ENCODE measurements at regions not wholly inside any gene's neighbourhood (a gene's known extent, or its start where the extent isn't known, plus 50 kb on each side); places are given as distances from the start of the nearest gene placed in this dataset.

DNA sequence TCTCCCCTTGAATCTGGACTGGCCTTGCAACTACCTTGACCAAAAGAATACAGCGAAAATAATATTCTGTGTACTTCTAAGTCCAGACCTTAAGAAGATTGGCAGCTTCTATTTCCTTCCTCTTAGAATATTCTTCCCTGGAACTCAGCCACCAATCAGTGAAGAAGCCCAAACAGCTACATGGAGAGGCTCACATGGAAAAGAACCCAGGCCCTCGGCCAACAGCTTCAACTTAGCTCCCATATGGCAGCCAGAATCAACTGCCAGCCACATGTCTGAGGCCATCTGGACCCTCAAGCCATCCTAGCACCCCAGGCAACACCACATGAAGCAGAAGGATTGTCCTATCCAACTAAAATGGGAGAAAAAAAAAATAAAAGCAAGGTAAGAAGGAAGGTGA is 178.8 kb downstream of the IBTK start:
- H3K9me3 ChIP-seq (ENCODE audit: control insufficient read depth, insufficient read depth, low read length): no peaks in the 10 kb centered on the region
- H3K27me3 ChIP-seq (ENCODE audit: control insufficient read depth, insufficient read depth, low read length): no peaks in the 10 kb centered on the region
- TF ChIP-seq, protein P1, sequence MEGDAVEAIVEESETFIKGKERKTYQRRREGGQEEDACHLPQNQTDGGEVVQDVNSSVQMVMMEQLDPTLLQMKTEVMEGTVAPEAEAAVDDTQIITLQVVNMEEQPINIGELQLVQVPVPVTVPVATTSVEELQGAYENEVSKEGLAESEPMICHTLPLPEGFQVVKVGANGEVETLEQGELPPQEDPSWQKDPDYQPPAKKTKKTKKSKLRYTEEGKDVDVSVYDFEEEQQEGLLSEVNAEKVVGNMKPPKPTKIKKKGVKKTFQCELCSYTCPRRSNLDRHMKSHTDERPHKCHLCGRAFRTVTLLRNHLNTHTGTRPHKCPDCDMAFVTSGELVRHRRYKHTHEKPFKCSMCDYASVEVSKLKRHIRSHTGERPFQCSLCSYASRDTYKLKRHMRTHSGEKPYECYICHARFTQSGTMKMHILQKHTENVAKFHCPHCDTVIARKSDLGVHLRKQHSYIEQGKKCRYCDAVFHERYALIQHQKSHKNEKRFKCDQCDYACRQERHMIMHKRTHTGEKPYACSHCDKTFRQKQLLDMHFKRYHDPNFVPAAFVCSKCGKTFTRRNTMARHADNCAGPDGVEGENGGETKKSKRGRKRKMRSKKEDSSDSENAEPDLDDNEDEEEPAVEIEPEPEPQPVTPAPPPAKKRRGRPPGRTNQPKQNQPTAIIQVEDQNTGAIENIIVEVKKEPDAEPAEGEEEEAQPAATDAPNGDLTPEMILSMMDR (IDR thresholded peaks at IDR 0.05; ENCODE audit: low read depth, low read length): no peak
- no peak for DNase-seq (ENCODE audit: low read depth, low spot score)
- H3K4me3 ChIP-seq (ENCODE audit: low read depth, low read length): no peak overlapping the region
- ChIA-PET CTCF (no interaction called here), POLR2A (no interaction called here)
- H3K27ac ChIP-seq (ENCODE audit: low read depth, low read length): no peak overlapping the region

DNA sequence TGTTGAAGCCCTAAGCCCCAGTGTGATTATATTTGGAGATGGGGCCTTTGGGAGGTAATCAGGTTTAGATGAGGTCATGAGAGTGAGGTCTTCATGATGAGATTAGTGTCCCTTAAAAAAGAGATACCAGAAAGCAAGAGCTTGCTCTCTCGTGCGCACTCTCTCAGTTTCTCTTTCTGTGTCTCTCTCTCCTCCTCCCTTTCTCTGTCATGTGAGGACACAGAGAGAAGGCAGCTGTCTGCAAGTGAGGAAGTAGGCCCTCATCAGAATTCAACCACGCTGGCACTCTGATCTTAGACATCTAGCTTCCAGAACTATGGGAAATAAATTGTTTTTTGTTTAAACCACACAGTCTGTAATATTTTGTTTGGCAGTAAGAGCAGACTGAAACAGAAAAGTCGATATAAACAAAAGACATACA is 180.5 kb downstream of the IBTK start:
- DNase-seq (ENCODE audit: low read depth, low spot score): no peak
- Histone ChIP-seq H3K4me3 (ENCODE audit: low read depth, low read length) (no peak overlapping the region), H3K27ac (ENCODE audit: low read depth, low read length) (no peak overlapping the region), H3K27me3 (ENCODE audit: control insufficient read depth, insufficient read depth, low read length) (no peaks in the 10 kb centered on the region), H3K9me3 (ENCODE audit: control insufficient read depth, insufficient read depth, low read length) (no peaks in the 10 kb centered on the region)
- TF ChIP-seq, protein P1 (IDR thresholded peaks at IDR 0.05; ENCODE audit: low read depth, low read length): no peak
- ChIA-PET CTCF (interaction anchor here (1.3 kb wide), 1 partner anchor 27 kb away, joined by 6 read pairs; no protein-coding TSS in a partner anchor), POLR2A (no interaction called here)

DNA sequence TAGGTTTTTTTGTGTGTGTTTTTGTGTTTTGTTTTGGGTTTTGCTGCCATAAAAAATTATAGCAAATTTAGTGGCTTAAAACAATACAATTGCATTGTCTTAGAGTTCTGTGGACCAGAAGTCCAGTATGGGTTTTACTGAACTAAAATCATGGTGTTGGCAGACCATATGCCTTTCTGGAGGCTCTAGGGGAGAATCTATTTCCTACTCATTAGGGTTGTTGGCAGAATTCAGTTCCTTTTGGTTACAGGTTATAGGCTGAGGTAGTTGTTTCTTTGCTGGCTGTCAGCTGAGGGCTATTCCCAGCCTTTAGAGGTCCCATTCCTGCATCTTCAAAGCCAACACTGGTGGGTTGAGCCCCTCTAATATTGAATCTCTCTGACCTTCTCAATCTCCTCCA is 181.3 kb downstream of the IBTK start:
- CTCF ChIA-PET: interaction anchor here (1.3 kb wide), 1 partner anchor 26 kb away, joined by 6 read pairs; no protein-coding TSS in a partner anchor
- Histone ChIP-seq H3K4me3 (ENCODE audit: low read depth, low read length) (no peak overlapping the region), H3K27ac (ENCODE audit: low read depth, low read length) (no peak overlapping the region), H3K9me3 (ENCODE audit: control insufficient read depth, insufficient read depth, low read length) (no peaks in the 10 kb centered on the region), H3K27me3 (ENCODE audit: control insufficient read depth, insufficient read depth, low read length) (no peaks in the 10 kb centered on the region)
- POLR2A ChIA-PET: no interaction called here
- DNase-seq (ENCODE audit: low read depth, low spot score): no peak
- TF ChIP-seq, protein P1 (IDR thresholded peaks at IDR 0.05; ENCODE audit: low read depth, low read length): no peak

DNA sequence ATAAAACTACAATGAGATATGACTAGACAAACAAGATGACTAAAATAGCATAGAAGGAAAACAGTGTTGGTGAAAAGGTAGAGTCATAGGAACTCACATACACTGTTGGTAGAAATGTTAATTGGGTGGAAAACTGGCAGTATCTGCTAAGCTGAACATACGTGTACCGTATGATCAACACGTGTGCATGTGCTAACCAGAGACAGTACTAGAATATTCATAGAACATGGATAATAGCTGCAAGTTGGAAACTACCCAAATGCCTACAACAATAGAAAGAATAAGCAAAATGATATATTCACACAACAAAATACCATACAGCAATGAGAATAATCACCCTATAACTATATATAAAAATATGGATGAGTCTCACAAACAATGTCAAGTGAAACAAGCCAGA is 184.0 kb downstream of the IBTK start:
- ChIA-PET POLR2A (no interaction called here), CTCF (no interaction called here)
- no peaks in the 10 kb centered on the region for H3K9me3 ChIP-seq (ENCODE audit: control insufficient read depth, insufficient read depth, low read length)
- DNase-seq (ENCODE audit: low read depth, low spot score): no peak
- H3K4me3 ChIP-seq (ENCODE audit: low read depth, low read length): no peak overlapping the region
- no peaks in the 10 kb centered on the region for H3K27me3 ChIP-seq (ENCODE audit: control insufficient read depth, insufficient read depth, low read length)
- no peak overlapping the region for H3K27ac ChIP-seq (ENCODE audit: low read depth, low read length)
- TF ChIP-seq, protein P1 (IDR thresholded peaks at IDR 0.05; ENCODE audit: low read depth, low read length): no peak

DNA sequence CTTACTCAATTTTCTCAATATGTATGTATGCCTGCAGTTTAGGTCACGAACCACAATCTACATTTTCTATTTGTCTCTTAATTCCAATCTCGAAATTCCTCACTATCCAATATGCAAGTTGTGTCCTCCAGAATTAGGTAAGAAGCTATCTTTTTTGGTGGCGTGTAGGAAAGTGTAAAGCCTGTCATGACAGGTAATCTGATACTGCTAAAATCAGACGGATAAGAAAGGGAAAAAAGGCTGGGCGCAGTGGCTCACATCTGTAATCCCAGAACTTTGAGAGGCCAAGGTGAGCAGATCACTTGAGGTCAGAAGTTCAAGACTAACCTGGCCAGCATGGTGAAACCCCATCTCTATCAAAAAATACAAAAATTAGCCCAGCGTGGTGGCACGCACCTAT is 185.3 kb downstream of the IBTK start:
- POLR2A ChIA-PET: no interaction called here
- Histone ChIP-seq H3K9me3 (ENCODE audit: control insufficient read depth, insufficient read depth, low read length) (no peaks in the 10 kb centered on the region), H3K4me3 (ENCODE audit: low read depth, low read length) (no peak overlapping the region), H3K27ac (ENCODE audit: low read depth, low read length) (no peak overlapping the region), H3K27me3 (ENCODE audit: control insufficient read depth, insufficient read depth, low read length) (no peaks in the 10 kb centered on the region)
- no peak for DNase-seq (ENCODE audit: low read depth, low spot score)
- TF ChIP-seq, protein P1 (IDR thresholded peaks at IDR 0.05; ENCODE audit: low read depth, low read length): no peak
- CTCF ChIA-PET: interaction anchor here (5.0 kb wide), 1 partner anchor 22 kb away, joined by 17 read pairs; no protein-coding TSS in a partner anchor

Measured in AG04450 (cell line).